AG08395 (cell line): ENCODE measurements at regions not wholly inside any gene's neighbourhood (a gene's known extent, or its start where the extent isn't known, plus 50 kb on each side); places are given as distances from the start of the nearest gene placed in this dataset.

ENCODE experiments used
- DNase-seq: peaks from one replicate; pipeline ENCODE4 v3.0.0; 2012; ENCODE audit warnings: mixed read lengths, low spot score

DNA sequence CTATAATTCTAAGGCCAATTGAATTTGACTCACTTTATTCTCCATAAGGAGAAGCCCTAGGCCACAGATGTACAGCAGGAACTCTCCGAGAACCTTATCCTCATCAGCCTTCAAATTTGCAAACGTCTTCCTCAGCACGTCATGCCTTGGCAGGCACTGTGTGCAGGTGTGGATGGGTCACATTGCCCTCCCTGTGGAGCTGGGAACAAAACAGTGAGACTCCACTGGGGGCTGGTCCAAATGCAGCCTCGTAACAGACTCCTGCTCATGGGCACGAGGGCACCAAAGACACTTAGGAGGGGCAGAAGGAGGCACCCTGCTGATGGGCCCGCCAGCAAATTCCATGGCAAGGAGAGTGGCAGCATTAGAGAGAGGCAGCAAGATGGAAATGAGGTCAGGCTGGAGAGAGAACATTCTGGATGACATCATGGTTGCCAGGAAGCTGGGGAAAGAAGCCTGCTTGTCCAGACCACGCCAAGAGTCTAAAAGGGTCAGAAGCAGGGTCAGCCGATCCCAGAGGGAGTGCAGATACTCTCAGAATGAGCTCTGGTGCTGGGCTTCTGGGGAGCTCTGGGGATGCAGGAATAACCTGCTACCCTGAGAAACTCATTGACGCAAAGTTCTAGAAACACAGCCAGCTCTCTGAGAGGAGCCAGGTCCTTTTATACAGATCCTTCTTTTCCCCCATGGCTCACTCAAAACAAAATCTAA lies 242.2 kb downstream of the B3GLCT start:
- no peak for DNase-seq

DNA sequence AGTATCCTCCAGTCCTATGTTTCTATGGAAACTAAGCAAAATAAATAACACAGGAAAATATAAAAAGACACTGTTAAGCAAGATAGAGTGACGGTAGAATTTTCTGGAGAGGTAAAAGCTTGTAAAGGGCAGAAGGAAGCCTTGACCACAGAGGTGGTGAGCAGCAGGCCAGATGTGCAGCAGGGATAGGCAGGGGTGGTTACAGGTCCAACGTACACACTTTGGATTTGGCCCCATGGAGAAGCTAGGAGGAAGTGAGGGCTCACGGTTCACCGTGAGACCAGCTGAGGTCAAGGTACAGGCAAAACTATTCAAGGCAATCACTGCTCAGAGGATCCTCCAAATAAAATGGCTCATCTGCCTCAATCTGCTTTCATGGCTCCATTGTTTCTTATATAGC lies 242.8 kb downstream of the B3GLCT start:
- DNase-seq = no peak

DNA sequence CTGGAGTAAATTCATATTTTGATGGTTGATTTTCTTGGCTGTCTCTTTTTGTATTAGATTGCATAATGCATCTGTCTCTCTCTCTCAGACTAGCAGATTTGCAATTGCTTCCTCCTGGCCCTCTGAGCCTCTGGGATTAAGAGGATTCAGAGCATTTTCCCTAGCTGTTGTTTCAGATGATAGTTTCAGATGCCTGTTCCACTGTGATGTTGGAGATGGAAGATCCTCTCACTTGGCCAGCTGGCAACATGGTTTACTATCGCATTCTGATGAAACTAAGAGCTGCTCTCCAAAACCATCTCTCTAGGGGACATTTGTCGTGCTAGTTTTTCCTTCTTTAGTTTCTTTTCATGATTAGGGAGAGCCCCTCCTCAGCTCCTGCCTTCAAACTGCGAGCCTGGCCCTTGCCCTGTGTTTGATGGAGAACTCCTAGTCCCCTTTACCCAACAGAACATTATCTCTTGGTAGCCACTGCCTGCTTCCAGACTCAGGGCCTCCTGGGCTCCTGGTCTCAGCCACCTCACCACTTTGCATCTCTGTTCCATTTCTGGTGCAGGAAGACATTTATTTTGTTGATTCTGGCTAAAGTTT lies 244.6 kb downstream of the B3GLCT start:
- DNase-seq = no peak

DNA sequence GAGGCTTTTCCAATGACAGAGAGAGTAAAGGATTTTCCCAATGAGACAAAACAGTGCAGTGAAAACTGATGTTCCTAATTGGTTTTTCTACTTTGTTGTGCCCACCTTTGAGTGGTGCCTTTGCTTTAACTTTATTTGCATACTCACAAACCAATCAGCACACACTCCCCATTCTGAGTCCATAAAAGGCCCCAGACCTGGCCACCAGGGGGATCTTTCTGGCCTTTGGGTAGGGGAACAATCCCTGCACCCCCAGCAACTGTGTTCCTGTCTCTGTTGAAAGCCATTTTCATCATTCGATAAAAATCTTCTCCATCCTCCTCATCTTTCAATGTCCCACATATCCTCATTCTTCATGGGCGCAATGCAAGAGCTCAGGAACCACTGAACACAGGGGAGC lies 252.8 kb downstream of the B3GLCT start:
- no peak for DNase-seq

DNA sequence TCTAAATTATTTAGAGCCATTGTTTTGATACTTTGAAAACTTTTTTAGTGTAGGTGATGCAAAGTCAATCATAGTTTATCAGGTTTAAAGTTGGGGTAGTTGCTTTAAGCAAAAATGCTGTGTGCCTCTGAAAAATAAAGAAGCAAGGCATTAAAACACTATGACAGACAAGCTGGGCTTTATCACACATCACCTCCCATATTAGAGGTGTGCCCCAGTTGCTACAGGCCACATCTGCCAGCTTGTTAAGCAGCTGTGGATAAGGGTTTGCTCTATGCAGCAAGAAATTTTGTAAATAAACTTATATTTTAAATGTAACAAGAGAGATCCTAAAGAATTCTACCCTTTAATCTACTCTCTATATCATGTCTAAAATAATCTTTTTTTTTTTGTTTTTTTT lies 255.8 kb downstream of the B3GLCT start:
- no peak for DNase-seq

DNA sequence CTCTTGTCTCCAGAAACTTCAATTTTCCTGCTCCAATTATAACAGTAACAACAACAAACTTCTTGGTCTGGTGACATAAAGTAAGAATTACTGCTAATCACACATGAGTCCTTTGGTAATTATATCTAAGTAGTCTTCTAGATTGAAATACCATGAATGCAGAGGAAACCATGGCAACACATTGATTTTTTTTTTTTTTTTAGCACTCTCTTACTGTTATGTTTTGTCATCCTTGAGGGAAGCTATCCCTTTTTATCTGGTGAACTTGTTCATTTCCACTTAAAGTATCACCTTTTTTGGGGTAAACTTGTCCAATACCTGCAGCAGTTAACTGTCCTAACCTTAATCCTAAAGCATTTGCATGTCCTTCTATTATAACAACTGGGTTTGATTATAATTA lies 256.3 kb downstream of the B3GLCT start:
- DNase-seq = no peak

DNA sequence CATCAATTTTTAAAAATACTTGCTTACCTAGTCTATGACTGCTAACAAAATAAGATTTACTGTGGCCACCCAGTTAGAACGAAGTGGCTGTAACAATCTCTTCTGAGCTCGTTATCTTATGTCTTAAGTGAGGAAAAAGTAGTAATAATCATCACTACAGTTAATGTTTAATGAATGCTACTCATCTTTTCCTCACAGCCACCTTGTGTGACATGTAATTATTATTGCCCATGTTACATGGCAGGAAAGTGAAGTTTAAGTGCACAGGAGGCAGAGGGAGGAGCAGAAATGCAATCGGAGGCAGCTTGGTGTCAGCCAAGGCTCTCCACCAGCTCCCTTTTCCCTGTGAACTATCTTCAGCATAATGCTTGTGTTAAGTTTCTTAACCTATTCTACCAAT lies 260.3 kb downstream of the B3GLCT start:
- no peak for DNase-seq

DNA sequence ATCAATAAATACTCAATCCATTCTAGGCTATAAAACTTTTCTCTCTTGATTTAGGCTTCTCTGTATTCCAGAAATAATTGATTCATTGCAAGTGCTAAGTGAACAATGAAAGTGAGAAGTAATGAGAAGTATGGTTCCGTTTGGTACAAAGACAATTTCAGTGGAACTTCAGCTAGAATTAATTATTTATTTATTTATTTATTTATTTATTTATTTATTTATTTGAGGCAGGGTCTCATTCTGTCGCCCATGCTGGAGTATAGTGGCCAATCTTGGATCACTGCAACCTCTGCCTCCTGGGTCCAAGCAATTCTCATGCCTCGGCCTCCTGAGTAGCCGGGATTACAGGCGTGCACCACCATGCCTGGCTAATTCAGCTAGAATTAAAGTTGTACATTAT lies 262.1 kb downstream of the B3GLCT start:
- DNase-seq = no peak

DNA sequence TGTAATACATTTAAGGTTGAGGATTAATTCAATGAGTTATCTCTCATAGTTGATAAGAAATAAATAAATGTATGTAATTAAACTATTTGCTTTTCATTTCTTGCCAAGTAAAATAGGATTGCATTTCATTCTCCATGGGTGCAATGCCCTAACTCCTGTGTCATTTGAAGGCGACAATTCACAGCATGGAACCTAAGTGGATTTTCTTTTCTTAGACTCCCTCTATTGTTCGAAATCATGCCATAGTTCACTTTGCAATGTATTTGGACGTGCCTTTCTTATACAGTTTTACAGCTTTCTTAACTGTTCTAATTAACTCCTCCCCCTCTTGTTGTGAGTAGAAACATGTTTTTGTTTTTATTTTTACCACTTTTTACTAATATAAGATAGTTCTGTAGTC lies 263.0 kb downstream of the B3GLCT start:
- no peak for DNase-seq

DNA sequence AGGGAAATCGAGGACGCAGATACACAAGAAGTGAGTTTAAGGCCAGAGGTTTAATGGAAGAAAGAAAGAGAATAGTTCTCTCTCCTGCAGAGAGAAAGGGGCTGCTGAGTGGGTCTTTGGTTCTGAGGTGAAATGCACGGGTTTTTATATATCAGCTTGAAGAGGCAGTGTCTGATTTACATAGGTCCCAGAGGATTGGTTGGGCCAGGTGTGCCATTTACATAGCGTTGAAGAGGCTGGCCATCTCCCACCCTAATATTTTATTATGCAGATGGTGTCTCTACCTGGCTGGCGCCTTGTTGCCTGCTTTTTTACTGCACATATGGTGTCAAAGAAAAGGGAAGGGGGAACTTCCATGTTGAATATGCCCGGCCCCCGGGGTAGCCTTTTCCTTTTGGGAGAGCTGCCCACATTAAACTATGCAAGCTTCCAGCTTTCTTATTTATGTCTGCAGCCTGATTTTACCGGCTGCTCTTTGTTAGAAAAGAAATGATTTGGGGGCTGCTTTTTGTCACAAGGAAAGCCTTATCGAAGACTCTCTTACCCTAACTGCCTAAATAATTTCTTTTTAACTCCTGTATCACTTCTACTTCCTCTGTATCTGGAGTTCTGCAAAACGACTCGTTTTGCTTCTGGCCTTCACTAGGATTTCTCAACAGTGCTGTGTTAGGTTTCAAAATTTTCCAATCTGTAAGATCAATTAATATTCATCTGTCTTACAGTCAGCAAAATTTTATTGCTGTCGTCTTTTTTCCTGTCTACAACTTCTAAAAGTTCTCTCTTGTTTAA lies 268.5 kb downstream of the B3GLCT start:
- no peak for DNase-seq

DNA sequence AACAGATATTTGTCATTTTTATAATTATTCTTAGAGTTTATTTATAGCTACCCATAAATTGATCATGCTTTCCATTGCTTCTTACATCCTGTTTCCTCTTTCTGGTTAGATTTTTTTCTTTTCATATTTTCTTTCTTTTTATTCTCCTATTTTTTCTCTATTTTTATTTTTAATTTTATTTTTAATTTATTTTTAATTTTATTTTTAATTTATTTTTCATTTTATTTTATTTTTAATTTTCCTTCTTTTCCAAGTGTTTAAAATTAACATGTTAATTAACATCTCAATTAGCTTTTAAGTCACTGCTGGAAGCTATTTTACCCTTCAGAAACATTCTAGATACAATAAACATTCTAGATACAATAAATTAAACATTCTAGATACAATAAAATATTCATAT lies 269.6 kb downstream of the B3GLCT start:
- no peak for DNase-seq

DNA sequence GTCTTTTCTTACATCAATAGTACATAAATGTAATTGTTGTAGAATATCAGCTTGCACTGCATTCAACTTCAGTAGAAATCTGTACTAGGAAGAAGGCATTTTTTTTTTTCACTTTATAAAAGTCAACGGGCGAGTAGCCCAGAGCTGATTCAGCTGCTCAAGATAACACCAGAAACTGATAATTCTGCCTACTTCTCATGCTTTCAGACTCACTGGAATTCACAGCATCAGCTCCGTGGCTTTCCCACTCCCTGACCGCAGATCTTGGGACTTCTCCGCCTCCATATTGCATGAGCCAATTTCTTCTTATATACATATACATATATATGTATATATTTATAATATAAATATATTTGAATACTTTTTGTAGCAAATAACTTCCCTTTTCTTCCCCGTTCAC lies 263.1 kb upstream of the RXFP2 start:
- peak; percentile 64 for DNase-seq

DNA sequence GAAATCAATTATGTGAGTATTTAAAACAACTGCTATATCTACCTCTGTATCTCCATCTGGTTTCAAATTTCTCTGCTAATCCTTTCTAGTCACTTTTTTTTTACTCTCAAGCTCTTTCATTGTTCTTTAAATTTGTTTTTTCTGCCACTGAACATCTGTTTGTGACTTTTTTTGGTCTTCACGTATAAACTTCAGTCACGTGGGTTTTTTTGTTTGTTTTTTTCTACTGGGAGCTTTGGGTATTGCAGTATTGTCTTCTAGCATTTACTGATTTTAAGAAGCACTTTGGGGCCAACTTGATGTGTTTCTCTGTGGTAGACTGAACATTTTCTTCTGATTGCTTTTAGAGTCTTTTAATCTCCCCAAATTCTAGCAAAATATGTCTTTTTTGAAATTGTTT lies 262.6 kb upstream of the RXFP2 start:
- no peak for DNase-seq

DNA sequence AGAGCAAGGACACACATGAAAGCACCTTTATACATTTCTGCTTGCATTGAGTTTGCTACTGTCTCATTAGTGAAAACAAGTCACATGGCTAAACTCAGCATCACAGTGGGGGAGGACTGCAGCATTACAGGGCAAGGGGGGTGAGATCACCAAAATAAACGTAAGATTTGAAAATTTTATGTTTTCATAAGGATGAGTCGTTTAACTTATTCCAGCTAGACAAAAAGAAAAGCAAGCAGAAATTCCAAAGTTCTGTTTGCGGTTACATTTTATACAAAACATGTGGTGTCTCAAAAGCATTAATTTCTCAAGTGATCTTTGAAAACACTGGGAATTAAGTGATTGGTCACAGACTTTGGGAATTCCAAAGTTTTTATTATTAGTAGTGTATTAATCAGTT lies 261.4 kb upstream of the RXFP2 start:
- peak; percentile 55 for DNase-seq

DNA sequence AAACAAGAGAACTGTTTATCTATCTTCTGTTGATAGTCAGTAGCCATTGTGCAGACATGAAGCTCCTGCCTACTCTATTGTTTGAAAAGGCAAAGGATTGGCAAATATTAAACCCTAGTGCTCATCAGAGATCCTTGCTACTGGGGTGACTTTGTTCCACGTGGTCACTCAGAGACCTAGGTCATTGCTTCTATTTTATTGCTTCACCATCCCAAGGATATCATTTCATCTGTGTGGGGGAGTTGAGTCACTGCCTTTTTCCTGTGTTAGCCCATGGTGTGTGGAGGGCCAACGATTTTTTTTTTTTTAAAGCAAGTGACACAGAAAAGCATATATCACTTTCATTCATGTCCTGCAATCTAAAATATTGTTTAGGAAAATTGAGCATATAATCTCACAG lies 254.1 kb upstream of the RXFP2 start:
- no peak for DNase-seq

DNA sequence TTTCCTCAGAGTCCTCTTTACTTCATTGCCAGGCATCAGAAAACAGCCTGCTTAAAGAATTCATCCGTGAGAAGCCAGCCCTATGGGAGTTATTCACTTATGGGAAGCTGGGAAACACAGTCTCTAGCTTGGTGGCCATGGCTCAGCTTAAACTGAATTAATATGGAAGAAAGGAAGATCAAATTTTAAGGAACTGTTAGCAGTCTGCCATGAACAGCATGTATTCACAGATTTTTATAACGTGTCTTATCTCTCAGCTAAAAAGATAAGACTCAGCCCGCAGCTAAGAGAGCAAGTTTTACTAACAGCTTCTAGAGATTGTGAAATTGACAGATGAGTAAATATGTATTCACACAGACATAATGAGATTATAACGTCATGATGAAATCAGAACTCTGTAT lies 253.7 kb upstream of the RXFP2 start:
- no peak for DNase-seq

DNA sequence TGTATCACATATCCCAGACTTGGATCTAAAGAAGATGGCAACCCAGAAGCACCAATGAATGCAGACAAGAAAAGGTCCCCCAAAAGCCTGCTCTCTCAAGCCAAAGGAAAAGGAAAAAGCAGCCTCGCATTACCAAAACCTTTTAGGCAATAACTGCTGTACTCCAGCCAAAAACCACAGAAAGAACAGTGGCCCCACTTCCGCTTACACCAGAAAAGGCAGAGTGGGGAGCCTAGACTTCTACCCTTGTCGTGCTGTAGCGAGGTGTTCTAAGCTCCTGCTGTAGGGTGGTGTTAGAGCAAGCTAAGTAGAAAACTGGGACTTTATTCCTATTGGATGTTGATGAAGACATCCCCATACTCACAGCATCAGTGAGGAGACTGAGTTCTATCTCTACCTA lies 244.0 kb upstream of the RXFP2 start:
- no peak for DNase-seq

DNA sequence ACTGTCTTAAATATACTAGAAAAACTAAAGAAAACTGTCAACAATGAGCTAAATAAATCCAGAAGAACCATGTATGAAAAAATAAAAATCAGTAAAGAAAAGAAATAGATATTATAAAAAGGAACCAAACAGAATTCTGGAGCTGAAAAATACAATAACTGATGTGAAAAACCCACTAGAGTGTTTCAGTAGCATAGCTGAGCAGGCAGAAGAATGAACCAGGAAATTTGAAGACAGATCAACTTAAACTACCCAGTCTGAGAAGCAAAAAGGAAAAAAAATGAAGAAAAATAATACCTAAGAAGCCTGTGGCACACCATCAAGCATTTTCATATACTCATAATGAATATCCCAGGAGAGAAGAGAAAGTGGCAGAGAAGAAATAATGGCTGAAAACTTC lies 240.1 kb upstream of the RXFP2 start:
- DNase-seq = no peak

DNA sequence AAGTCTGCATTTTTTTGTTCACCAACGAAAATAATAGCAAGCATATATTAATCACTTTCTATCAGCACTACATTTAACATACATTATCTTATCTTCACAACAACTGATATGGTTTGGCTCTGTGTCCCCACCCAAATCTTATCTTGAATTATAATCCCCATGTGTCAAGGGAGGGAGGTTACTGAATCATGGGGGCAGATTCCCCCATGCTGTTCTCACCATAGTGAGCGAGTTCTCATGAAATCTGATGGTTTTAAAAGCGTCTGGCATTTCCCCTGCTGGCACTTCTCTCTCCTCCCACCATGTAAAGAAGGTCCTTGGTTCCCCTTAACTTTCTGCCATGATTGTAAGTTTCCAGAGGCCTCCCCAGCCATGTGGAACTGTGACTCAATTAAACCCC lies 235.7 kb upstream of the RXFP2 start:
- DNase-seq = no peak

DNA sequence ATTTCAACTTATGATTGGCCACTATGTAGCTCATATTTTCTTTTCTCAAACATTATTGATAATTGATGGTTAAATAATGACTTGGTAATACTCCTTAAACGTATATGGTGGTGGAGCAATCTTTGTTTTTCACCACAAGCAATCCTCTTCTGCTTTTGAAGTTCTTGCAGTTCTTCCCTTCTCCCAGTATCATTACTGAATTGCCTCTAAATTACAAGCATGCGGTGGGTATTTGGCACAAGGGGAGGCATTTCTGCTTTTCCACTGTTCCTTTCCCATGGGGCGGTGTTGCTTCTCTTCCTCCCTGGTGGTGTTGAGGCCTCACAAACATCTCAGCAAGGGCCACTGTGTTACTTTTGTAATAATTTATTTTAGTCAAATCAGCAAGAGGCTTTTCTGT lies 234.4 kb upstream of the RXFP2 start:
- no peak for DNase-seq

DNA sequence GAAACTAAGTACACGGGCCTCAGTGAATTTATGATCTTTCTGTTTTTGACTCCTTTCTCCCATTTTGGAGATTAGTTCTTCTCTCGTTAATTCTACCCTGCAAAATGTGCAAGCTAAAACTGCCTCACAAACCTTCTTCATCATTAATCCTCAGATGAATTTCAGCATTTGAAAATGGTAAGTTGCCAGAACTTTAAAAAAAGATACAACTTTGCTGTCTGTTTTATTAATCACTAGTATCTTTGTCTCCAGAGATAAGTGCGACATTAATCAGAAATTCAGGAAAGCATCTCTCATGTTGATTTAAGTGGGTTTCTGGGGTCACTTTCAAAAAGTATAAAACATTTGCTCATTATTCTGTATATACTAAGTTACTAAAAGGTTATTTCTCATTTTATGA lies 227.0 kb upstream of the RXFP2 start:
- no peak for DNase-seq

DNA sequence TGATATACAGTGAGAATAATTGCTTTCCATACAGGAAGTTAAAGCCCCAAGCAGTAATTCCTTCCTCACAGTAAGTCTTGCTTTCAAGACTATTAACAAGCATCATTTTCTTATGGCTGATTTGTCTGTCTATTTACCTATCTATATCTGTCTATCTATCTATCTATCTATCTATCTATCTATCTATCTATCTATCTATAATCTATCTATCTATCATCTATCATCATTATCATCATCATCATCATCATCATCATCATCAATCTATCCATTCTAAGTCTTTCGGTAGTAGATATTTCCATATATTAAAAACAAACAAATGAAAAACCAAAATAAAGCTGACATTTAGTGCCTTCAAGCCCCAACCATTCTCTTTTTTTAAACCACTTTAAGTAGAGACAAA lies 224.4 kb upstream of the RXFP2 start:
- DNase-seq = no peak

DNA sequence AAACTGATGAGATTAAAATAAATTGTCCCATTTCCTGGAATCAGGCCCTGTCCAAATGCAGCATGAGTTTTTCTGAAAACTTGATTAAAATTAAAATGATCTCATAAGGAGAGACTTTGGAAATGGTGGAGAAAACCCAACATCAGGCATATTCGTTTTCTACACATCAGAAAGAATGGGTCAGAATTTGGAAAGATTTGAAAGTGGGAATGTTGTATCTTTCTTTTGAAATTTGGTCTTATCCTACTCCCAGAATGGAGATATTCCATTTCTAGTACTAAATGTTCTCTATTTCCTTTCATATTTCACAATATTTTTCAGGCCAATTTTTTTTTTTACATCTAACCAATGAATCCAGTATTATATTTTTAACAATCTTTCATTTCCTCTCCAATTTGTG lies 223.9 kb upstream of the RXFP2 start:
- no peak for DNase-seq

DNA sequence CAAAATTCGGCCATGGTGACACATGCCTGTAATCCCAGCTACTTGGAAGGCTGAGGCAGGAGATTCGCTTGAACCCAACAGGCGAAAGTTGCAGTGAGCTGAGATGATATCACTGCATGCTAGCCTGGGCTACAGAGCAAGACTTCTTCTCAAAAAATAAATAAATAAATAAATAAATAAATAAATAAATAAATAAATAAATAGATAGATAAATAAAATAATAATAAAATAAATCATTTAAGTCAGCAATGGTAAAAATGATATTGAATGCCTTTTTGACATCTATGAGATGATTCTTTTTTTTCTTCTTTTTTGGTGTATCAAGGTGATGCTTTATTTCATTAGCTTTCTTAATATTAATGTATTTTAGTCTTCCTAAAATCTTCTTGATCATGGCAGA lies 221.7 kb upstream of the RXFP2 start:
- DNase-seq = no peak
